HG02798 (cell line): ENCODE measurements at regions not wholly inside any gene's neighbourhood (a gene's known extent, or its start where the extent isn't known, plus 50 kb on each side); places are given as distances from the start of the nearest gene placed in this dataset.
A peak's percentile ranks its signal among the peaks of the same experiment; 100 is the strongest.

ENCODE experiments used
- ATAC-seq: cut with Tn5 transposase; IDR thresholded peaks from one replicate; pipeline ENCODE4 v1.9.1; 2021; ENCODE audit warnings: mild to moderate bottlenecking; ENCODE audit not compliant: unreplicated experiment, poor library complexity

DNA sequence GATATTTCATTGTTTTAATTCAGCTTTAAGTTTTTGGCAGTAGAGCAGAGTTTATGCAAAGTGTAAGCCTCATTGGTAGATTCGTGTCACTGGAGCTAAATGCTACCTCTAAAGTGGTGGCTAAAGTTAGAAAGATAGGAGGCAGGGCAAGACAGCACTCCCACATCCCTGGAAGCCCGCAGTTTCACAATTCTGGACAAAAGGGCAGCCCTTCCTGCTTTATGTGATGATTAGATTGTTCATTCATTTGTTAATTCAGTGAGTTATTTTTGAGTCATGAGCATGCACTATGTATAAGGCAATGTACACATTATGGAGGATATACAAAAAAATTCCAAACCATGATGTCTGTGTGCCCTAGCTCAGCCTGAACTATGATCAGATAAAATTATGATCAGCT lies 52.1 kb upstream of the EIF3M start:
- ATAC-seq = no peak

DNA sequence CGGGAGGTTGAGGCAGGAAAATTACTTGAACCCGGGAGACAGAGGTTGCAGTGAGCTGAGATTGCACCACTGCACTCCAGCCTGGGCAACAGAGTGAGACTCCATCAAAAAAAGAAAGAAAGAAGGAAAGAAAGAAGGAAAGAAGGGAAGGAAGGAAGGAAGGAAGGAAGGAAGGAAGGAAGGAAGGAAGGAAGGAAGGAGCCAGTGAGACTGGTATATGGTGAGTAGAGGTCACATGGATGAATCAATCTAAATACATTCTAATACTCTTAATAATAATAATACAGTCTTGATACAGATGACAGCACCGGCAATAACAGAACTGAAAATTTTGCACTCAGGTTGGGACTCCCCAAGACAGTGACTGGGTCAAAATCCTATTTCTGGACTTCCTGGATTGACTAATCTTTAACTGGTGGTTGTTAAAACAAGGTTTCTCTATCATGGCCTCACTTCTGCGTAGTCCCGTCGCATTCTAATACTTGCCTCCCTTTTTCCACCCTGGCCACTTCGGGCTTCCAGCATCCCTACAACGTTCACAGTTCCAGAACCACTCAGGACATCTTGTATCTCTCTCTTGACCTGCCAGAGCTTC lies 53.5 kb upstream of the EIF3M start:
- ATAC-seq = peak; percentile 97

- ATAC-seq = no peak
Observed at GRCh38 chr11:32527261-32528175, 56.1 kb upstream of the EIF3M start.

DNA sequence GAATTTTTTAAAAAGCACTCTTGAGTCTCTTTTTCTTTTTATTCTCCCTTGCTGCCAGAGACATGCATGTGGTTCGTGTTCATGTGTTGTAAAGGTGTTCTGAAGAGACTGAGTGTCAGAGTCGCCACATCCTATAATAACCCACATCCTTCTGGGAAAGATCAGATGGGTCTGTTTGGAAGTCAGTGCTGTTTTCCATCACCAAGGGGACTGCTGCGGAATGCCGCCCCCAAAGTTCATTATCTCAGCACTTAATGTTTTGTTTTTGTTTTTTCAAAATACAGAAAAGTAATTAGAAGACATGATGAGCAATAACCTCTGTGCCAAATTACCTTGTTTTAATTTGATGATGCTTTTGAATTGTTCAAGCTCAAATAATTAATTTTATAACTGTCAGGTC lies 56.9 kb upstream of the EIF3M start:
- no peak for ATAC-seq

DNA sequence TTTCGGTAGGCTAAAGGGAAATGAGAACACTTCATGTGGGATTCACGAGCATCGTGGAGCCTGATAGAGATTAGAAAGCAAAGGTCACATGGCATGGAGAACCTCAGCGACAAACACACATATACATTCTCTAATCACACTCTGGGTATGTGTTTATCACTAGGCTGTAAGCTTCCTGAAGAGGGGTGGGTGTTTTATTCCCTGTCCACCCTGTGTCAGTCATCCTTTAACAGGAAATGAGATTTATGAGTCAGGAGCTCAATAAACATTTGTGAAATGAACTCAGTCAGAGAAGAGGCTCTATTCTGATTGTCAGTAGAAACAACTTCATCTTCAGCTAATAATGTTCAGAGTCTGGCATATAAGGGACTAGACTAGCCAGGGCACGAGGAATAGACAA lies 71.7 kb upstream of the EIF3M start:
- ATAC-seq = no peak

- ATAC-seq = no peak
Observed at GRCh38 chr11:32510039-32510438, 73.6 kb upstream of the EIF3M start.

DNA sequence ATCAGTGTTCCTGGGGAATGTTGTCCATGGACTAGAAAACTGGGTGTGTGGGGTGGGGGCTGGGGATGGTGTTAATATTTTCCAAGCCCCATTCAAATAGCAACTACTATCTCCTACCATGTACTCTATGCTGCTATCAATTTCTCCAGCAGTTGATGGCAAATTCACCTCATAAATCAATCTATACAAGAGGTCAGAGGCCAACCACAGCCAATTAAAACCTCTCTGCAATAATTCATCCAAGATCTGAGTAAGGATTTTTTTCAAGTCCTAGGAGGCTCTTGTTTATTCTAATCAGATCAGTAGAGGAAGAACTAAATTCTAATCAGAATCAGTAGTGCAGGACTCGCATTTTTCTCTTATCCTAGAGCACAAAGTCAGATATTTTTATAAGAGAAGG lies 73.4 kb upstream of the WT1 start:
- no peak for ATAC-seq

DNA sequence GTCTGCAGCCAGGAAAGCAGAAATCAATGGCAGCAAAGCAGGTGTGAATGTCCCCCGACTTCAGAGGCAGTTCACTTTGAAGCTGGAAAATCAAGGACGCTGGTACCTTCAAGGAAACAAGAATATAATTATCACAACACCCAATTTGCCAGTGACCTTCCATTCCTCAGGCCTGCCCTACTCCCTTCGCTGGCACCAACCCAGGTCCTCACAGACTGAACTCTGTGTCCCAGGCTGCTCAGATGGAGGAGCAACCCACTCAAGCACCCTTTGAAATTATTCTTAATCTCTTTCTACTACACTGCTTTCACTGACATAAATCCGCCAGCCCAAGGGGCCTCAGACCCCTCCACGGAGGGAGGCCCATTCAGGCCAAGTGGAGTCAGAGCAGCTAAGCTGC lies 64.7 kb upstream of the WT1 start:
- ATAC-seq = no peak

DNA sequence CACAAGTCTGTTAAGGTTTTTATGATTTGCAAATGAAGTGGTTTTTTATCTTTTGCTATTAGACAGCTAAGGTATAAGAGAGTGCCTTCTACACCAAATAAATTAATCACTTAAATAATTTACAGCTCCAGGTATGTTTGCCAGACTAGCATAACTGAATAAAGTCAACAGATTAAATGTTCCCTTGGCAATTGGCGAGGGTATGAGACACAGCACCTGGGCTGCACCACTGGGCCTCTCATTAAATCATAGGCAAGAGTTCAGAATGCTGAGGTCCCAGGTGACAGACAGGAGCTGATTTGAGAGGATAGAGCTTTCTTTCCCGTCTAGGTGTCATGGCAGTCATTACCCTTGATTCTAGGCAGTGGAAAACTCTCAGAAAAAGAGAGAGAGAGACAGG lies 62.6 kb upstream of the WT1 start:
- ATAC-seq = no peak

- ATAC-seq = no peak
Observed at GRCh38 chr11:32494629-32495028, 59.3 kb upstream of the WT1 start.

- ATAC-seq = no peak
Observed at GRCh38 chr11:32489464-32489863, 54.1 kb upstream of the WT1 start.

GRCh38 chr11:32487270-32487669 lies 51.9 kb upstream of the WT1 start:
- ATAC-seq = peak; percentile 44

GRCh38 chr11:32485733-32486132 lies 50.4 kb upstream of the WT1 start:
- no peak for ATAC-seq
